ENCODE measurements at regions not wholly inside any gene's neighbourhood (a gene's known extent, or its start where the extent isn't known, plus 50 kb on each side); places are given as distances from the start of the nearest gene placed in this dataset.
"Not testable (repeated sequence)": the region's sequence is repeated elsewhere in the genome, so short reads cannot be mapped to it uniquely, and the experiment has no call there.

- DNase-seq, result not testable (repeated sequence)
Observed at GRCh38 chrX:40362291-40362690, 218.5 kb upstream of the ATP6AP2 start.

- no peak for DNase-seq
Observed at GRCh38 chrX:40360557-40360956, 220.2 kb upstream of the ATP6AP2 start.

- no peak for DNase-seq
Observed at GRCh38 chrX:40359593-40359992, 221.2 kb upstream of the ATP6AP2 start.

GRCh38 chrX:40358994-40359393 lies 221.8 kb upstream of the ATP6AP2 start:
- DNase-seq, result no peak

- DNase-seq, result no peak
Observed at GRCh38 chrX:40349251-40349650, 231.5 kb upstream of the ATP6AP2 start.

- DNase-seq, result no peak
Observed at GRCh38 chrX:40346379-40346778, 234.4 kb upstream of the ATP6AP2 start.

- DNase-seq, result no peak
Observed at GRCh38 chrX:40343319-40343718, 237.5 kb upstream of the ATP6AP2 start.

GRCh38 chrX:40340116-40340515 lies 240.7 kb upstream of the ATP6AP2 start:
- DNase-seq, result no peak

GRCh38 chrX:40333344-40333743 lies 235.6 kb upstream of the BCOR start:
- no peak for DNase-seq

- no peak for DNase-seq
Observed at GRCh38 chrX:40331762-40332161, 234.0 kb upstream of the BCOR start.

- DNase-seq, result no peak
Observed at GRCh38 chrX:40331353-40331752, 233.6 kb upstream of the BCOR start.

- no peak for DNase-seq
Observed at GRCh38 chrX:40329616-40330015, 231.9 kb upstream of the BCOR start.

GRCh38 chrX:40327085-40327484 lies 229.3 kb upstream of the BCOR start:
- DNase-seq, result no peak

- no peak for DNase-seq
Observed at GRCh38 chrX:40326186-40326965, 228.6 kb upstream of the BCOR start.

GRCh38 chrX:40325161-40325560 lies 227.4 kb upstream of the BCOR start:
- DNase-seq, result no peak

- no peak for DNase-seq
Observed at GRCh38 chrX:40323977-40324376, 226.2 kb upstream of the BCOR start.

GRCh38 chrX:40320819-40321218 lies 223.1 kb upstream of the BCOR start:
- DNase-seq, result no peak

- no peak for DNase-seq
Observed at GRCh38 chrX:40318801-40319200, 221.0 kb upstream of the BCOR start.

GRCh38 chrX:40318076-40318475 lies 220.3 kb upstream of the BCOR start:
- DNase-seq, result no peak

- no peak for DNase-seq
Observed at GRCh38 chrX:40316502-40316901, 218.7 kb upstream of the BCOR start.

- no peak for DNase-seq
Observed at GRCh38 chrX:40314070-40314469, 216.3 kb upstream of the BCOR start.

GRCh38 chrX:40313269-40313668 lies 215.5 kb upstream of the BCOR start:
- no peak for DNase-seq

GRCh38 chrX:40310447-40310846 lies 212.7 kb upstream of the BCOR start:
- no peak for DNase-seq

GRCh38 chrX:40310016-40310415 lies 212.3 kb upstream of the BCOR start:
- no peak for DNase-seq

GRCh38 chrX:40307871-40308270 lies 210.1 kb upstream of the BCOR start:
- DNase-seq, result no peak

Data from activated CD4-positive, alpha-beta T cell treated with anti-CD3 and anti-CD28 coated beads, Interleukin-2, amount 50 U/mL, for 4 hours (primary cell).